Neural crest cell (in vitro differentiated cells): ENCODE measurements at regions not wholly inside any gene's neighbourhood (a gene's known extent, or its start where the extent isn't known, plus 50 kb on each side); places are given as distances from the start of the nearest gene placed in this dataset.

Source experiments
- DNase-seq: peaks from one replicate; pipeline ENCODE4 v3.0.0; 2021; ENCODE audit warnings: low read depth, mixed read lengths, low spot score
- H3K27ac Mint-ChIP-seq: one replicate; pipeline ENCODE4 v1.8.0; 2021; ENCODE audit warnings: mild to moderate bottlenecking, mixed read lengths; ENCODE audit not compliant: unreplicated experiment
- H3K27me3 Mint-ChIP-seq: 2 replicates; pipeline ENCODE4 v1.8.0; 2021; ENCODE audit warnings: low read depth, mild to moderate bottlenecking, mixed read lengths
- H3K36me3 Mint-ChIP-seq: 2 replicates; pipeline ENCODE4 v1.8.0; 2021; ENCODE audit warnings: low read depth, mild to moderate bottlenecking, mixed read lengths
- H3K4me1 Mint-ChIP-seq: 2 replicates; pipeline ENCODE4 v1.8.0; 2021; ENCODE audit warnings: mixed read lengths
- H3K4me3 Mint-ChIP-seq: one replicate; pipeline ENCODE4 v1.8.0; 2021; ENCODE audit warnings: mild to moderate bottlenecking, mixed read lengths
- H3K9me3 Mint-ChIP-seq: 2 replicates; pipeline ENCODE4 v1.8.0; 2021; ENCODE audit warnings: mixed read lengths
- TF ChIP-seq, protein P1 (sequence below): fragments of 200-600 bp; sonication (generic); conservative IDR thresholded peaks from 2 replicates; pipeline ENCODE4 v1.5.0; 2021; ENCODE audit warnings: antibody characterized with exemption, mild to moderate bottlenecking

DNA sequence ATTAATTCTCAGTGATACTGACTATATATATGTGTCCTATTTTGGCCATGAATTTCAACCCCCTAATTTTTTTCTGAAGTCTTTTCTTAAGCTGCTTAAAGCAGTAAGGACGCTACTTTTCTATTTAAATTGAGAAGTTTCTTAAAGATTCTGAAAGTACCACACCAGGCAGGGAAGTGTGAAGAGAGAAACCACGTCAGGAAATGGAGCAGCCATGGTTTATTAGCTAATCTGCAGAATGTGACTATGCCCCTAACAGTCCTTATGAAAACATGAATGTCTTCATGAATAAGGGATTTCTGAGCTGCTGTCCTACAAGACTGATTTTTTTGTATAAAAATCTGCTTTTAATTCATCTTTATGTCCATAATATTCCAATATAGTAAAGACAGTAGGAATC is 1724.3 kb upstream of the C9orf72 start:
- Mint-ChIP-seq H3K27ac (no peak overlapping the region), H3K4me3 (no peak overlapping the region), H3K4me1 (no peaks in the 10 kb centered on the region), H3K9me3 (peaks cover 7% of the 10 kb centered on the region), H3K27me3 (no peaks in the 10 kb centered on the region), H3K36me3 (peaks cover 9% of the 10 kb centered on the region)
- TF ChIP-seq, protein P1, sequence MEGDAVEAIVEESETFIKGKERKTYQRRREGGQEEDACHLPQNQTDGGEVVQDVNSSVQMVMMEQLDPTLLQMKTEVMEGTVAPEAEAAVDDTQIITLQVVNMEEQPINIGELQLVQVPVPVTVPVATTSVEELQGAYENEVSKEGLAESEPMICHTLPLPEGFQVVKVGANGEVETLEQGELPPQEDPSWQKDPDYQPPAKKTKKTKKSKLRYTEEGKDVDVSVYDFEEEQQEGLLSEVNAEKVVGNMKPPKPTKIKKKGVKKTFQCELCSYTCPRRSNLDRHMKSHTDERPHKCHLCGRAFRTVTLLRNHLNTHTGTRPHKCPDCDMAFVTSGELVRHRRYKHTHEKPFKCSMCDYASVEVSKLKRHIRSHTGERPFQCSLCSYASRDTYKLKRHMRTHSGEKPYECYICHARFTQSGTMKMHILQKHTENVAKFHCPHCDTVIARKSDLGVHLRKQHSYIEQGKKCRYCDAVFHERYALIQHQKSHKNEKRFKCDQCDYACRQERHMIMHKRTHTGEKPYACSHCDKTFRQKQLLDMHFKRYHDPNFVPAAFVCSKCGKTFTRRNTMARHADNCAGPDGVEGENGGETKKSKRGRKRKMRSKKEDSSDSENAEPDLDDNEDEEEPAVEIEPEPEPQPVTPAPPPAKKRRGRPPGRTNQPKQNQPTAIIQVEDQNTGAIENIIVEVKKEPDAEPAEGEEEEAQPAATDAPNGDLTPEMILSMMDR = no peak
- no peak for DNase-seq

DNA sequence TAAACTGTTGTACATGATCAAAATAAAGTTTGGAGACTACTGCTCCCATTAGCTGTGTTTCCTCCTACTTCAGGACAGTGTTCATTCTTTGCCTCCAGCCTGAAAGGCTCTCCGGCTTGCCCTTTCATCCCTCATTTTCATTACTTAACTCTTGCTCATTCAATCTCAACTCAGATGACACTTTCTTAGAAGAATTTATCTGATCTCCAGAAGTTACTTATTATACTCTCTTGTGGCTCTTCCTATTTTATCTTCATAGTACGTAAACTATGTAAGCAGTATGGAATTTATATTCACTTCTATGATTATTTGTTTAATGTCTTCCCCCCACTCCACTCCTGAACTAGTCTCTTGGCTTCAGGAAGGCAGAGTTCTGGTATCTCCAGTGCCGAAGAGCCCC is 1737.9 kb upstream of the C9orf72 start:
- H3K36me3 Mint-ChIP-seq = no peaks in the 10 kb centered on the region
- H3K4me1 Mint-ChIP-seq = no peaks in the 10 kb centered on the region
- TF ChIP-seq, protein P1 = no peak
- no peaks in the 10 kb centered on the region for H3K9me3 Mint-ChIP-seq
- no peaks in the 10 kb centered on the region for H3K27me3 Mint-ChIP-seq
- H3K27ac Mint-ChIP-seq = no peak overlapping the region
- no peak for DNase-seq
- no peak overlapping the region for H3K4me3 Mint-ChIP-seq

DNA sequence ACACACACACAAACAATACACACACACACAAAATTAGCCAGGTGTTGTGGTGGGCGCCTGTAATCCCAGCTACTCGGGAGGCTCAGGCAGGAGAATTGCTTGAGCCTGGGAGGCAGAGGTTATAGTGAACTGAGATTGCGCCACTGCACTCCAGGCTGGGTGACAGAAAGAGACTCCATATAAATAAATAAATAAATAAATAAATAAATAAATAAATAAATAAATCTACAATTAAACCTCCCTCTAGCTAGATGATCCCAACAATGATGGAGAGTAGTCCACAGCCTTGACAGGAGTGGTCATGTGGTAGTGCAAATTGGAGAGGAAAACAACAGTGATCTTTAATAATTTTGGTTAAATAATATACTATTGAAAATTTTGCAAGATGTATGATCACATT is 1739.0 kb upstream of the C9orf72 start:
- Mint-ChIP-seq H3K4me1 (no peaks in the 10 kb centered on the region), H3K4me3 (no peak overlapping the region), H3K9me3 (no peaks in the 10 kb centered on the region), H3K27me3 (no peaks in the 10 kb centered on the region), H3K27ac (no peak overlapping the region), H3K36me3 (no peaks in the 10 kb centered on the region)
- no peak for DNase-seq
- TF ChIP-seq, protein P1 = no peak

DNA sequence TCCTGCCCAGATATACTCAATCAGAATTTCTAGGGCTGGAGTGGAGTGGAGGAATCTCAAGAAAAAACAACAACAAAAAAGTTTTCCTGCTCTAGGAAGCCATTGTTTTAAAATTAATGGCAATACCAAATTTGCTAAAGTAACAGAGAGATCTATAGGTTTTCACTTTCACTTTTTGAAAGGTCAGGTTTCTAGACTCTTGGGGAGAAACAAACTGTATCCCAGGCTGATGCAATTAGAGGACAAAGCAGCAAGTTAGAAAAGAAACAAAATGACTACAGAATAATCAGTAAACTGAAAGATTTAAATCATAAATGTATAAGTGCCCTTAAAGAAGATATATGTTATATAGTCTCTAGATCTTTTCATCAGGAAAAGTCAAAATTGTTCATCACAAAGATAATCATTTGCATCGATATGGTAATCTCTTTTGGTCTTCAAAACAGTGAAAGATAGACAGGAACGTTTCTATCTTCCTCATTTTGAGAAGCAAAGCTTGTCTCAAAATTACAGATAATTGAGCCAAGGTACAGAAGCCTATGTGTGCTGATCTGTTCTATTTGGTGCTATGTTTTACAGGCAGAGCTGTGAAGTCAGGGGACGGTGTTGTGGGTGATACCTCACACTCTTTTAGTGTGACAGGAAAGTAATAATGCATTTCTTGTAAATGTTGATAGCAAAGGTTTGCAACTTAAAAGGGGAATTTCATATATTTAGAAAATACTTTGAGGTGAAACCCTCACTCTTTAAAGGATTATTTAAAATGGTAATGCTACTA is 1746.6 kb upstream of the C9orf72 start:
- H3K27ac Mint-ChIP-seq = no peak overlapping the region
- no peaks in the 10 kb centered on the region for H3K4me1 Mint-ChIP-seq
- H3K36me3 Mint-ChIP-seq = peaks cover 4% of the 10 kb centered on the region
- DNase-seq = no peak
- H3K9me3 Mint-ChIP-seq = no peaks in the 10 kb centered on the region
- H3K4me3 Mint-ChIP-seq = no peak overlapping the region
- TF ChIP-seq, protein P1 = no peak
- no peaks in the 10 kb centered on the region for H3K27me3 Mint-ChIP-seq

DNA sequence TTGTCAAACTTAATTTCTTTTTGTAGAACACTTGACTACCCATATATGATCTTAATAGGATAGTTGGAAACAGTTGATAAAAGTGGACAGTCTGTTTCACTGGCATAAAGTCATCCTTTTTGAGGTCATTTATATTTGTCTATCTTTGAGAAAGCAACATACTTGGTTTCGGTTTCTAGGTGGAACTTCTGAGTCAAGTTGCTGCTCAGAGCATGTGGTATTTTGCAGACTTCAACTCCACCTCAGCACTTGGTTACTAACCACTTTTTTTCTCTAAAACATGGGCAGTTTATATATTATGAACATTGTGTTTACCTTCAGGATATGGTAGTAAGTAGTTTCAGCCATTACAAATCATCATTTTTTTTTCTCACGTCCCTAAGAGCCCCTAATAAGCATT is 1749.0 kb upstream of the C9orf72 start:
- H3K27me3 Mint-ChIP-seq = no peaks in the 10 kb centered on the region
- no peaks in the 10 kb centered on the region for H3K4me1 Mint-ChIP-seq
- TF ChIP-seq, protein P1 = no peak
- DNase-seq = no peak
- no peaks in the 10 kb centered on the region for H3K9me3 Mint-ChIP-seq
- no peak overlapping the region for H3K4me3 Mint-ChIP-seq
- peaks cover 4% of the 10 kb centered on the region for H3K36me3 Mint-ChIP-seq
- no peak overlapping the region for H3K27ac Mint-ChIP-seq
